Gastroesophageal sphincter (tissue), 4 donors: ENCODE measurements at regions not wholly inside any gene's neighbourhood (a gene's known extent, or its start where the extent isn't known, plus 50 kb on each side); places are given as distances from the start of the nearest gene placed in this dataset.

ENCODE experiments used
- ATAC-seq: fragments of 150-250 bp; one replicate; pipeline ENCODE4 v1.9.1; 2016; ENCODE audit warnings: mild to moderate bottlenecking, moderate library complexity
- H3K27ac ChIP-seq, 4 donors: fragments of 200-600 bp; sonication (generic) in 3 of 4; 1 replicate in 3 of 4; 2 replicates in 1 of 4; pipeline ENCODE4 v1.5.1; 2016 to 2019
- H3K27me3 ChIP-seq: fragments of 200-600 bp; sonication (generic); one replicate; pipeline ENCODE4 v1.5.1; 2019
- H3K36me3 ChIP-seq, 2 donors: fragments of 200-600 bp; sonication (generic); one replicate each; pipeline ENCODE4 v1.5.1; 2019; ENCODE audit warnings: control low read depth in 1 of 2
- H3K4me1 ChIP-seq, 3 donors: fragments of 200-600 bp; sonication (generic); 1 replicate in 2 of 3; 2 replicates in 1 of 3; pipeline ENCODE4 v1.5.1; 2016 to 2019; ENCODE audit warnings: control low read depth in 2 of 3
- H3K4me3 ChIP-seq, 2 donors: fragments of 200-600 bp; sonication (generic); one replicate each; pipeline ENCODE4 v1.5.1; 2019; ENCODE audit warnings: mild to moderate bottlenecking in 1 of 2, moderate library complexity in 1 of 2
- H3K9me3 ChIP-seq, 3 donors: fragments of 200-600 bp; sonication (generic); one replicate each; pipeline ENCODE4 v1.5.1; 2017 to 2019; ENCODE audit warnings: control low read depth in 2 of 3
- CTCF ChIP-seq, 4 experiments: fragments of 200-600 bp in 2 of 4; fragments of 450-650 bp in 2 of 4; sonication (generic) in 1 of 4; IDR thresholded peaks; one replicate each; pipeline ENCODE4 v1.5.1; 2017 to 2019; ENCODE audit warnings: antibody characterized with exemption in 4 of 4, mild to moderate bottlenecking in 2 of 4, moderate library complexity in 2 of 4
- EP300 ChIP-seq: sonication (generic); formaldehyde crosslinking; IDR thresholded peaks from one replicate; pipeline ENCODE4 v1.6.1; 2017; ENCODE audit warnings: antibody characterized with exemption, mild to moderate bottlenecking
- POLR2A ChIP-seq, 2 donors: fragments of 450-650 bp; IDR thresholded peaks; one replicate each; pipeline ENCODE4 v1.6.1; 2017; ENCODE audit warnings: antibody characterized with exemption in 2 of 2, mild to moderate bottlenecking in 2 of 2, moderate library complexity in 1 of 2
- POLR2AphosphoS5 ChIP-seq: sonication (generic); formaldehyde crosslinking; IDR thresholded peaks from one replicate; pipeline ENCODE4 v1.6.1; 2017; ENCODE audit warnings: antibody characterized with exemption
- WGBS, 2 donors: methylation state at CpG; one replicate each; pipeline ENCODE4 v1.1.5; 2018; ENCODE audit warnings: low coverage in 1 of 2; 5-methylcytosine and 5-hydroxymethylcytosine counted together

- WGBS, 2 donors, result 69% methylated on average over 2 of the region's 2 CpGs; no CpG with 5 or more reads in 1 of the 2 donors
Observed at GRCh38 chr7:46213154-46213537, 292.1 kb upstream of the IGFBP3 start.

GRCh38 chr7:46212425-46213153 is 291.5 kb upstream of the IGFBP3 start:
- WGBS, 2 donors, result 78% methylated on average over 5 to 7 of the region's 8 CpGs
- H3K27me3 ChIP-seq, result no peaks in the 10 kb centered on the region
- TF ChIP-seq POLR2AphosphoS5 (no peak), CTCF (IDR thresholded peaks at IDR 0.05) (no peak), EP300 (no peak), POLR2A (IDR thresholded peaks at IDR 0.05) (no peak)
- H3K4me1 ChIP-seq, result no peaks in the 10 kb centered on the region
- H3K27ac ChIP-seq, result no peak overlapping the region
- ATAC-seq, result no peak
- no peaks in the 10 kb centered on the region for H3K36me3 ChIP-seq
- no peaks in the 10 kb centered on the region for H3K9me3 ChIP-seq
- H3K4me3 ChIP-seq, result no peak overlapping the region

More at GRCh38 chr7:46213154-46213537, 292.1 kb upstream of the IGFBP3 start:
- no peak for ATAC-seq
- H3K27ac ChIP-seq, result no peak overlapping the region
- no peak for TF ChIP-seq EP300
- no peak for TF ChIP-seq POLR2A (IDR thresholded peaks at IDR 0.05)
- no peak for TF ChIP-seq CTCF (IDR thresholded peaks at IDR 0.05)
- H3K4me1 ChIP-seq, result no peaks in the 10 kb centered on the region
- H3K36me3 ChIP-seq, result no peaks in the 10 kb centered on the region
- no peak overlapping the region for H3K4me3 ChIP-seq
- H3K27me3 ChIP-seq, result no peaks in the 10 kb centered on the region
- no peaks in the 10 kb centered on the region for H3K9me3 ChIP-seq

GRCh38 chr7:46210467-46210866 is 289.4 kb upstream of the IGFBP3 start:
- H3K27me3 ChIP-seq, result no peaks in the 10 kb centered on the region
- no peaks in the 10 kb centered on the region for H3K36me3 ChIP-seq
- ATAC-seq, result no peak
- 83% methylated on average over 2 of the region's 3 CpGs; no CpG with 5 or more reads in 1 of the 2 donors for WGBS, 2 donors
- TF ChIP-seq POLR2AphosphoS5 (no peak), CTCF (IDR thresholded peaks at IDR 0.05) (no peak), POLR2A (IDR thresholded peaks at IDR 0.05) (no peak), EP300 (no peak)
- no peak overlapping the region for H3K27ac ChIP-seq
- H3K9me3 ChIP-seq, result no peaks in the 10 kb centered on the region
- no peak overlapping the region for H3K4me3 ChIP-seq
- H3K4me1 ChIP-seq, result no peaks in the 10 kb centered on the region

- no peaks in the 10 kb centered on the region for H3K4me1 ChIP-seq
- H3K27ac ChIP-seq, result no peak overlapping the region
- no peaks in the 10 kb centered on the region for H3K27me3 ChIP-seq
- H3K4me3 ChIP-seq, result no peak overlapping the region
- no peaks in the 10 kb centered on the region for H3K36me3 ChIP-seq
- H3K9me3 ChIP-seq, result no peaks in the 10 kb centered on the region
- TF ChIP-seq POLR2A (IDR thresholded peaks at IDR 0.05), result no peak
- 93% methylated on average over 5 of the region's 9 CpGs; no CpG with 5 or more reads in 1 of the 2 donors for WGBS, 2 donors
- ATAC-seq, result no peak
Observed at GRCh38 chr7:46209611-46210388, 288.7 kb upstream of the IGFBP3 start.

- H3K36me3 ChIP-seq, result no peaks in the 10 kb centered on the region
- WGBS, 2 donors, result 68 to 93% methylated on average over 3 to 9 of the region's 12 CpGs
- H3K27me3 ChIP-seq, result no peaks in the 10 kb centered on the region
- no peaks in the 10 kb centered on the region for H3K4me1 ChIP-seq
- H3K9me3 ChIP-seq, result no peaks in the 10 kb centered on the region
- TF ChIP-seq POLR2A (IDR thresholded peaks at IDR 0.05), result no peak
- no peak for TF ChIP-seq CTCF (IDR thresholded peaks at IDR 0.05)
- no peak for TF ChIP-seq EP300
- TF ChIP-seq POLR2AphosphoS5, result no peak
- no peak overlapping the region for H3K27ac ChIP-seq
- ATAC-seq, result no peak
- H3K4me3 ChIP-seq, result no peak overlapping the region
Observed at GRCh38 chr7:46208635-46209525, 287.8 kb upstream of the IGFBP3 start.
